HCT116 (cell line): ENCODE measurements at regions not wholly inside any gene's neighbourhood (a gene's known extent, or its start where the extent isn't known, plus 50 kb on each side); places are given as distances from the start of the nearest gene placed in this dataset.

Experiments used
- ATAC-seq: fragments of 200-7000 bp; cut with Tn5 transposase; 2 replicates; pipeline ENCODE4 v1.9.1; 2020; ENCODE audit warnings: mild to moderate bottlenecking, moderate library complexity
- BruUV-seq: library from RNA; stranded (reverse); fragments of 400-500 nt; replicated peaks from 2 replicates; lab custom pipeline; 2021; lab: Mats Ljungman, UMichigan
- CTCF ChIA-PET: fragments of 300-600 bp; sonication (Branson Sonifier 250); formaldehyde crosslinking; loops from one replicate; lab custom pipeline; 2021; ENCODE audit warnings: antibody characterized with exemption; lab: Charles Lee
- POLR2A ChIA-PET: fragments of 300-600, 350-600 bp; sonication (Branson Sonifier 250); formaldehyde crosslinking; loops from one replicate; lab custom pipeline; 2021; ENCODE audit warnings: antibody characterized with exemption; lab: Charles Lee
- RAD21 ChIA-PET, 2 experiments: fragments of 300-600 bp; sonication (Branson Sonifier 250); formaldehyde crosslinking; loops; one replicate each; lab custom pipeline; 2023; ENCODE audit warnings: low total read pairs in 2 of 2; ENCODE audit not compliant: uncharacterized antibody in 2 of 2, unreplicated experiment in 2 of 2, low non-redundant PET in 1 of 2; lab: Charles Lee
- DNase-seq: peaks from one replicate; pipeline ENCODE4 v3.0.0-alpha.2; 2010; ENCODE audit warnings: low read depth, low spot score
- H2AFZ ChIP-seq: fragments of 200-600 bp; shearing (Covaris generic), sonication (generic); 2 replicates; pipeline ENCODE4 v1.6.1; 2017; ENCODE audit warnings: low read depth, mixed run types, mixed read lengths, antibody characterized with exemption, low read length; ENCODE audit not compliant: poor library complexity, severe bottlenecking
- H3K27ac ChIP-seq: 2 replicates; pipeline ENCODE4 v1.5.1; 2012; ENCODE audit warnings: low read depth, low read length
- H3K27me3 ChIP-seq: fragments of 200-600 bp; sonication (generic); 2 replicates; pipeline ENCODE4 v1.6.1; 2016; ENCODE audit warnings: mixed run types, low read length, mixed read lengths; ENCODE audit not compliant: insufficient read depth
- H3K36me3 ChIP-seq, 2 experiments: fragments of 200-500 bp in 1 of 2; fragments of 200-600 bp in 1 of 2; sonication (Bioruptor generic) in 1 of 2; sonication (generic) in 1 of 2; 2 replicates each; pipeline versions ENCODE4 v1.5.1 to v1.6.1; 2014 to 2016; ENCODE audit warnings: low read length in 2 of 2, inconsistent platforms in 1 of 2, mixed read lengths in 1 of 2, mixed run types in 1 of 2; ENCODE audit not compliant: insufficient read depth in 2 of 2, control insufficient read depth in 1 of 2
- H3K4me1 ChIP-seq, 2 experiments: fragments of 200-600 bp in 1 of 2; sonication (generic) in 1 of 2; 2 replicates each; pipeline versions ENCODE4 v1.5.1 to v1.6.1; 2012 to 2017; ENCODE audit warnings: low read length in 2 of 2, inconsistent platforms in 1 of 2, mild to moderate bottlenecking in 1 of 2, mixed read lengths in 1 of 2, mixed run types in 1 of 2, moderate library complexity in 1 of 2; ENCODE audit not compliant: insufficient read depth in 2 of 2, control insufficient read depth in 1 of 2
- H3K4me2 ChIP-seq: fragments of 200-600 bp; sonication (generic); 2 replicates; pipeline ENCODE4 v1.6.1; 2017; ENCODE audit warnings: mixed run types, low read length, mixed read lengths
- H3K4me3 ChIP-seq, 2 experiments: fragments of 200-600 bp in 1 of 2; sonication (generic) in 1 of 2; replicated peaks in 1 of 2; 2 replicates each; pipeline ENCODE4 v1.5.1; 2011 to 2016; ENCODE audit warnings: low read length in 2 of 2, control low read depth in 1 of 2, low read depth in 1 of 2, mild to moderate bottlenecking in 1 of 2, mixed read lengths in 1 of 2, mixed run types in 1 of 2
- H3K79me2 ChIP-seq: fragments of 200-600 bp; sonication (generic); 2 replicates; pipeline ENCODE4 v1.6.1; 2017; ENCODE audit warnings: mild to moderate bottlenecking, mixed run types, low read length, moderate library complexity, mixed read lengths; ENCODE audit not compliant: insufficient read depth
- H3K9ac ChIP-seq: fragments of 200-600 bp; sonication (generic); 2 replicates; pipeline ENCODE4 v1.6.1; 2016; ENCODE audit warnings: low read length, mixed read lengths
- H3K9me2 ChIP-seq: fragments of 200-600 bp; sonication (generic), shearing (Covaris generic); 2 replicates; pipeline ENCODE4 v1.6.1; 2017; ENCODE audit warnings: mixed run types, mild to moderate bottlenecking, moderate library complexity; ENCODE audit not compliant: insufficient read depth
- H3K9me3 ChIP-seq, 2 experiments: fragments of 200-500 bp in 1 of 2; fragments of 200-600 bp in 1 of 2; sonication (Bioruptor generic) in 1 of 2; sonication (generic) in 1 of 2; 2 replicates each; pipeline ENCODE4 v1.6.1; 2014 to 2017; ENCODE audit warnings: low read length in 2 of 2, mixed read lengths in 2 of 2, inconsistent platforms in 1 of 2, low read depth in 1 of 2, mild to moderate bottlenecking in 1 of 2, mixed run types in 1 of 2, moderate library complexity in 1 of 2; ENCODE audit not compliant: control insufficient read depth in 1 of 2, insufficient read depth in 1 of 2
- H4K20me1 ChIP-seq: fragments of 200-600 bp; sonication (generic), shearing (Covaris generic); 2 replicates; pipeline ENCODE4 v1.6.1; 2017; ENCODE audit warnings: mixed run types, mild to moderate bottlenecking, moderate library complexity; ENCODE audit not compliant: insufficient read depth
- CBX3 ChIP-seq: IDR thresholded peaks from 2 replicates; pipeline ENCODE4 v1.6.1; 2012; ENCODE audit warnings: low read depth
- CEBPB ChIP-seq: IDR thresholded peaks from 2 replicates; pipeline ENCODE4 v1.6.1; 2012; ENCODE audit warnings: low read depth
- CTCF ChIP-seq, 3 experiments: fragments of 200-600 bp in 1 of 3; sonication (generic) in 1 of 3; IDR thresholded peaks in 2 of 3; conservative IDR thresholded peaks in 1 of 3; 2 replicates each; pipeline ENCODE4 v1.5.1; 2012 to 2017; ENCODE audit warnings: low read depth in 2 of 3, low read length in 2 of 3, antibody characterized with exemption in 1 of 3, borderline replicate concordance in 1 of 3, control low read depth in 1 of 3, mild to moderate bottlenecking in 1 of 3, mixed read lengths in 1 of 3, mixed run types in 1 of 3, moderate library complexity in 1 of 3; ENCODE audit not compliant: insufficient read depth in 1 of 3
- EGR1 ChIP-seq: IDR thresholded peaks from 2 replicates; pipeline ENCODE4 v1.6.1; 2012; ENCODE audit warnings: low read depth
- ELF1 ChIP-seq: IDR thresholded peaks from 2 replicates; pipeline ENCODE4 v1.6.1; 2012; ENCODE audit warnings: low read depth, borderline replicate concordance
- EZH2 ChIP-seq: fragments of 200-600 bp; sonication (generic); IDR thresholded peaks from 2 replicates; pipeline ENCODE4 v1.6.1; 2017; ENCODE audit warnings: antibody characterized with exemption, mixed run types
- EZH2phosphoT487 ChIP-seq: fragments of 200-600 bp; IDR thresholded peaks from 2 replicates; pipeline ENCODE4 v1.6.1; 2018; ENCODE audit warnings: antibody characterized with exemption, borderline replicate concordance
- FOSL1 ChIP-seq: IDR thresholded peaks from 2 replicates; pipeline ENCODE4 v1.6.1; 2012; ENCODE audit warnings: low read depth
- MAX ChIP-seq: IDR thresholded peaks from 2 replicates; pipeline ENCODE4 v1.6.1; 2012
- POLR2AphosphoS5 ChIP-seq: IDR thresholded peaks from 2 replicates; pipeline ENCODE4 v1.6.1; 2011; ENCODE audit warnings: mild to moderate bottlenecking, low read depth, low read length, moderate library complexity
- RAD21 ChIP-seq: IDR thresholded peaks from 2 replicates; pipeline ENCODE4 v1.6.1; 2012; ENCODE audit warnings: low read depth, mild to moderate bottlenecking
- REST ChIP-seq: IDR thresholded peaks from 2 replicates; pipeline ENCODE4 v1.6.1; 2012; ENCODE audit warnings: low read depth
- SIN3A ChIP-seq: IDR thresholded peaks from 2 replicates; pipeline ENCODE4 v1.6.1; 2012; ENCODE audit warnings: low read depth
- SP1 ChIP-seq: IDR thresholded peaks from 2 replicates; pipeline ENCODE4 v1.6.1; 2012; ENCODE audit warnings: low read depth
- ZBTB33 ChIP-seq: IDR thresholded peaks from 2 replicates; pipeline ENCODE4 v1.6.1; 2011; ENCODE audit warnings: mild to moderate bottlenecking, low read length, moderate library complexity; ENCODE audit not compliant: insufficient replicate concordance; ENCODE audit errors: extremely low read depth
- ZFX ChIP-seq: fragments of 450-650 bp; IDR thresholded peaks from 2 replicates; pipeline ENCODE4 v1.6.1; 2017
- intact Hi-C: fragments of 100-400 bp; cut with micrococcal nuclease; formaldehyde crosslinking; loops from 2 replicates; pipeline ENCODE4 v1.10.0; 2022

- intact Hi-C loops = no loop called here
- BruUV-seq = no TSS peak
Measured at GRCh38 chr21:16502273-16502672, 772.5 kb downstream of the USP25 start.

More at GRCh38 chr21:16502273-16502672, 772.5 kb downstream of the USP25 start:
- Histone ChIP-seq H3K36me3 (no peaks in the 10 kb centered on the region), H3K4me3 (no peak overlapping the region), H2AFZ (no peak overlapping the region), H3K9ac (no peak overlapping the region), H3K27me3 (no peaks in the 10 kb centered on the region), H4K20me1 (no peaks in the 10 kb centered on the region; the same call in 1 of the 2 replicates), H3K79me2 (no peaks in the 10 kb centered on the region), H3K27ac (no peak overlapping the region), H3K9me2 (no peaks in the 10 kb centered on the region), H3K4me2 (no peak overlapping the region), H3K4me1 (no peaks in the 10 kb centered on the region), H3K9me3 (peaks cover 9 to 21% of the 10 kb centered on the region in 2 experiments; a peak in 2 of 4 replicates)
- TF ChIP-seq CBX3 (no peak), ELF1 (no peak), EZH2 (no peak), POLR2AphosphoS5 (no peak), EGR1 (no peak), RAD21 (no peak), FOSL1 (no peak), ZFX (no peak), MAX (no peak), CEBPB (no peak), SIN3A (no peak), SP1 (no peak), ZBTB33 (no peak), REST (no peak), EZH2phosphoT487 (no peak), CTCF (IDR thresholded peaks at IDR 0.05 in 2 of 3, conservative IDR thresholded peaks at IDR 0.05 in 1 of 3; ENCODE audit: borderline replicate concordance in 1 of 3, insufficient read depth in 1 of 3, low read depth in 2 of 3, low read length in 2 of 3) (no peak)
- CTCF ChIA-PET = no interaction called here
- ATAC-seq (no peak), DNase-seq (no peak)
- RAD21 ChIA-PET = no interaction called here
- POLR2A ChIA-PET = no interaction called here
